NB4 (cell line): ENCODE measurements at regions not wholly inside any gene's neighbourhood (a gene's known extent, or its start where the extent isn't known, plus 50 kb on each side); places are given as distances from the start of the nearest gene placed in this dataset.

Experiments used
- DNase-seq: peaks from one replicate; pipeline ENCODE4 v3.0.0; 2010; ENCODE audit warnings: low read depth
- H3K4me3 ChIP-seq: one replicate; pipeline ENCODE4 v1.5.1; 2011; ENCODE audit warnings: mild to moderate bottlenecking, low read depth, low read length, moderate library complexity
- CTCF ChIP-seq: IDR thresholded peaks from one replicate; pipeline ENCODE4 v1.5.1; 2012; ENCODE audit warnings: low read depth, low read length
- MAX ChIP-seq: IDR thresholded peaks from 2 replicates; pipeline ENCODE4 v1.6.1; 2011; ENCODE audit warnings: low read depth, low read length
- MYC ChIP-seq: IDR thresholded peaks from 2 replicates; pipeline ENCODE4 v1.6.1; 2011; ENCODE audit warnings: low read depth, low read length
- POLR2A ChIP-seq: IDR thresholded peaks from 2 replicates; pipeline ENCODE4 v1.6.1; 2011; ENCODE audit warnings: mild to moderate bottlenecking; ENCODE audit not compliant: insufficient read length; ENCODE audit errors: extremely low read depth

- no peak for DNase-seq
- H3K4me3 ChIP-seq, result no peak overlapping the region
- TF ChIP-seq MAX (no peak), POLR2A (no peak), CTCF (no peak), MYC (no peak)
Measured at GRCh38 chr1:81073580-81073979, 727.2 kb upstream of the ADGRL2 start.

- no peak overlapping the region for H3K4me3 ChIP-seq
- DNase-seq, result no peak
- no peak for TF ChIP-seq POLR2A
- no peak for TF ChIP-seq MAX
- TF ChIP-seq CTCF, result no peak
- TF ChIP-seq MYC, result no peak
Measured at GRCh38 chr1:81071969-81072753, 728.6 kb upstream of the ADGRL2 start.

- DNase-seq, result no peak
- no peak for TF ChIP-seq MAX
- no peak for TF ChIP-seq MYC
- TF ChIP-seq POLR2A, result no peak
- TF ChIP-seq CTCF, result no peak
- no peak overlapping the region for H3K4me3 ChIP-seq
Measured at GRCh38 chr1:81071072-81071858, 729.5 kb upstream of the ADGRL2 start.

GRCh38 chr1:81069856-81070255, 730.9 kb upstream of the ADGRL2 start:
- no peak overlapping the region for H3K4me3 ChIP-seq
- no peak for DNase-seq
- TF ChIP-seq POLR2A, result no peak
- TF ChIP-seq MYC, result no peak

GRCh38 chr1:81068726-81069125, 732.0 kb upstream of the ADGRL2 start:
- DNase-seq, result no peak
- no peak for TF ChIP-seq MAX
- TF ChIP-seq CTCF, result no peak
- no peak for TF ChIP-seq MYC
- TF ChIP-seq POLR2A, result no peak
- no peak overlapping the region for H3K4me3 ChIP-seq

GRCh38 chr1:81053826-81054225, 746.9 kb upstream of the ADGRL2 start:
- no peak overlapping the region for H3K4me3 ChIP-seq
- no peak for DNase-seq
- TF ChIP-seq POLR2A (no peak), MAX (no peak), MYC (no peak), CTCF (no peak)
